HepG2 (cell line): ENCODE measurements at regions not wholly inside any gene's neighbourhood (a gene's known extent, or its start where the extent isn't known, plus 50 kb on each side); places are given as distances from the start of the nearest gene placed in this dataset.

Experiments used
- ATAC-seq: fragments of 200-7000 bp; cut with Tn5 transposase; 3 replicates; pipeline ENCODE4 v1.9.1; 2020; ENCODE audit warnings: mild to moderate bottlenecking, moderate library complexity
- BruUV-seq: library from RNA; stranded (reverse); fragments of 400-500 nt; replicated peaks from 2 replicates; lab custom pipeline; 2021; lab: Mats Ljungman, UMichigan
- CTCF ChIA-PET: fragments of 300-600 bp; formaldehyde crosslinking; extraction: SDS; loops from one replicate; lab custom pipeline; 2021; ENCODE audit warnings: low total read pairs, inconsistent platforms, low intra/inter-chr PET ratio; lab: Yijun Ruan, JAX
- POLR2A ChIA-PET: fragments of 350-600 bp; sonication (Branson Sonifier 250); formaldehyde crosslinking; loops from one replicate; lab custom pipeline; 2020; ENCODE audit warnings: antibody characterized with exemption, inconsistent platforms; lab: Yijun Ruan, JAX
- DNase-seq: peaks from one replicate; pipeline ENCODE4 v3.0.0-alpha.2; 2015; ENCODE audit warnings: low spot score
- FAIRE-seq: peaks from 3 replicates; lab custom pipeline; 2011; peaks lifted over from hg19 to GRCh38; lab: Jason Lieb, UNC
- H2AFZ ChIP-seq: one replicate; pipeline ENCODE4 v1.6.1; 2011; ENCODE audit warnings: low read length, inconsistent platforms
- H3K27ac ChIP-seq: fragments of 300-600 bp; 3 replicates; pipeline ENCODE4 v1.8.0; 2011; ENCODE audit warnings: mixed run types, mild to moderate bottlenecking, mixed read lengths, low read length, inconsistent platforms; ENCODE audit not compliant: insufficient read depth; ENCODE audit errors: extremely low read length
- H3K27me3 ChIP-seq, 2 experiments: fragments of 200-600 bp in 1 of 2; 2 replicates in 1 of 2; 3 replicates in 1 of 2; pipeline versions ENCODE4 v1.6.0 to v1.8.0; 2011; ENCODE audit warnings: low read length in 2 of 2, mild to moderate bottlenecking in 2 of 2, moderate library complexity in 2 of 2, inconsistent platforms in 1 of 2; ENCODE audit not compliant: insufficient read depth in 2 of 2, control insufficient read depth in 1 of 2
- H3K36me3 ChIP-seq, 2 experiments: fragments of 200-600 bp in 1 of 2; replicated peaks in 1 of 2; 2 replicates in 1 of 2; 3 replicates in 1 of 2; pipeline versions ENCODE4 v1.5.1 to v1.8.0; 2011; ENCODE audit warnings: low read length in 2 of 2, inconsistent platforms in 1 of 2; ENCODE audit not compliant: insufficient read depth in 2 of 2, control insufficient read depth in 1 of 2
- H3K4me1 ChIP-seq: 2 replicates; pipeline ENCODE4 v1.5.1; 2012; ENCODE audit warnings: low read length, inconsistent platforms; ENCODE audit not compliant: insufficient read depth
- H3K4me2 ChIP-seq: 2 replicates; pipeline ENCODE4 v1.6.0; 2011; ENCODE audit warnings: low read depth, low read length, inconsistent platforms
- H3K4me3 ChIP-seq, 3 experiments: fragments of 200-600 bp in 1 of 3; sonication (generic), shearing (Covaris generic) in 1 of 3; replicated peaks in 1 of 3; 2 replicates each; pipeline ENCODE4 v1.5.1; 2011 to 2016; ENCODE audit warnings: low read length in 3 of 3, inconsistent platforms in 2 of 3, low read depth in 2 of 3, mild to moderate bottlenecking in 2 of 3, control low read depth in 1 of 3, mixed read lengths in 1 of 3; ENCODE audit not compliant: insufficient read depth in 1 of 3
- H3K79me2 ChIP-seq: one replicate; pipeline ENCODE4 v1.6.1; 2011; ENCODE audit warnings: low read length, inconsistent platforms; ENCODE audit not compliant: insufficient read depth
- H3K9ac ChIP-seq: 2 replicates; pipeline ENCODE4 v1.6.0; 2011; ENCODE audit warnings: mild to moderate bottlenecking, low read depth, low read length, inconsistent platforms; ENCODE audit not compliant: insufficient read depth
- H3K9me3 ChIP-seq: 2 replicates; pipeline ENCODE4 v1.5.1; 2012; ENCODE audit warnings: mild to moderate bottlenecking, low read length
- H4K20me1 ChIP-seq: 2 replicates; pipeline ENCODE4 v1.6.0; 2011; ENCODE audit warnings: inconsistent platforms, mild to moderate bottlenecking, low read length, moderate library complexity; ENCODE audit not compliant: insufficient read depth
- CENPX ChIP-seq: sonication (generic); formaldehyde crosslinking; IDR thresholded peaks from 2 replicates; pipeline ENCODE4 v1.9.0; 2021; ENCODE audit warnings: mild to moderate bottlenecking, missing genetic modification reagents, moderate library complexity
- EHMT2 ChIP-seq: fragments of 200-600 bp; sonication (generic); IDR thresholded peaks from 2 replicates; pipeline ENCODE4 v1.7.0; 2017; ENCODE audit warnings: antibody characterized with exemption, low read depth, low read length, borderline replicate concordance
- MIER2 ChIP-seq: IDR thresholded peaks from 2 replicates; pipeline ENCODE4 v1.6.1; 2016; ENCODE audit warnings: missing biosample characterization, missing genetic modification reagents
- NFRKB ChIP-seq: fragments of 450-650 bp; IDR thresholded peaks from 2 replicates; pipeline ENCODE4 v1.6.1; 2017
- NFYC ChIP-seq: IDR thresholded peaks from 2 replicates; pipeline ENCODE4 v1.6.1; 2016; ENCODE audit warnings: missing genetic modification reagents, missing compliant biosample characterization
- ZNF674 ChIP-seq: sonication (generic); formaldehyde crosslinking; IDR thresholded peaks from 2 replicates; pipeline ENCODE4 v1.5.0; 2020; ENCODE audit warnings: low read depth, mild to moderate bottlenecking, missing genetic modification reagents
- WGBS: methylation state at CpG from one replicate; pipeline ENCODE4 v1.1.6; 2017; ENCODE audit warnings: low lambda C conversion rate; 5-methylcytosine and 5-hydroxymethylcytosine counted together
- in situ Hi-C: cut with HindIII; loops from 2 replicates; pipeline ENCODE4 v1.10.0; 2017; ENCODE audit warnings: low pct_unique_long_range_greater_than_20kb; ENCODE audit not compliant: extremely low pct_ligation_motif_present
- intact Hi-C: fragments of 100-400 bp; cut with micrococcal nuclease; formaldehyde crosslinking; loops from one replicate; pipeline ENCODE4 v1.10.0; 2022; ENCODE audit not compliant: unreplicated experiment
- TF ChIP-seq, protein P1 (sequence below): sonication (generic); formaldehyde crosslinking; IDR thresholded peaks from 2 replicates; pipeline ENCODE4 v1.9.0; 2021; ENCODE audit warnings: missing genetic modification reagents, borderline replicate concordance
- TF ChIP-seq, protein P2 (sequence below): sonication (generic); formaldehyde crosslinking; IDR thresholded peaks from 2 replicates; pipeline ENCODE4 v1.4.0; 2020; ENCODE audit warnings: missing genetic modification reagents
- TF ChIP-seq, protein P3 (sequence below): sonication (generic); formaldehyde crosslinking; IDR thresholded peaks from 2 replicates; pipeline ENCODE4 v1.4.0; 2020; ENCODE audit warnings: mild to moderate bottlenecking, missing genetic modification reagents
- TF ChIP-seq, protein P4 (sequence below): sonication (generic); formaldehyde crosslinking; IDR thresholded peaks from 2 replicates; pipeline ENCODE4 v1.5.0; 2020; ENCODE audit warnings: mild to moderate bottlenecking, missing genetic modification reagents

DNA sequence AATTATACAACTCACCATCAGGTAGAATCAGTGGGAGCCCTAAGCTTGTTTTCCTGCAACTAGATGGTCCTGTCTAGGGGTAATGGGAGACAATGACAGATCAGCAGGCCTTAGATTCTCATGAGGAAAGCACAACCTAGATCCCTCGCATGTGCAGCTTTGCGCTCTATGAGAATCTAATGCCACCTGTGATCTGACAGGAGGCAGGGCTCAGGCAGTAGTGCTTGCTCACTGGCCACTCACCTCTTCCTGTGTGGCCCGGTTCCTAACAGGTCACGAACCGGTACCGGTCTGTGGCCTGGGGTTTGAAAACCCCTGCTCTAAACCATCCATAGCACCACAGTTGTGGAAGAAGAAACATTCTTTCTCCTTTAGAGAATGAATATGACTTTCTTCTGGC, 242.8 kb upstream of the CXCR4 start:
- no peak for DNase-seq
- no peak overlapping the region for H3K9ac ChIP-seq
- ATAC-seq = no peak
- H3K9me3 ChIP-seq = no peaks in the 10 kb centered on the region
- no peaks in the 10 kb centered on the region for H3K4me1 ChIP-seq
- 55% methylated on average over 6 of the region's 6 CpGs for WGBS
- H3K4me2 ChIP-seq = no peak overlapping the region
- TF ChIP-seq, protein P1, sequence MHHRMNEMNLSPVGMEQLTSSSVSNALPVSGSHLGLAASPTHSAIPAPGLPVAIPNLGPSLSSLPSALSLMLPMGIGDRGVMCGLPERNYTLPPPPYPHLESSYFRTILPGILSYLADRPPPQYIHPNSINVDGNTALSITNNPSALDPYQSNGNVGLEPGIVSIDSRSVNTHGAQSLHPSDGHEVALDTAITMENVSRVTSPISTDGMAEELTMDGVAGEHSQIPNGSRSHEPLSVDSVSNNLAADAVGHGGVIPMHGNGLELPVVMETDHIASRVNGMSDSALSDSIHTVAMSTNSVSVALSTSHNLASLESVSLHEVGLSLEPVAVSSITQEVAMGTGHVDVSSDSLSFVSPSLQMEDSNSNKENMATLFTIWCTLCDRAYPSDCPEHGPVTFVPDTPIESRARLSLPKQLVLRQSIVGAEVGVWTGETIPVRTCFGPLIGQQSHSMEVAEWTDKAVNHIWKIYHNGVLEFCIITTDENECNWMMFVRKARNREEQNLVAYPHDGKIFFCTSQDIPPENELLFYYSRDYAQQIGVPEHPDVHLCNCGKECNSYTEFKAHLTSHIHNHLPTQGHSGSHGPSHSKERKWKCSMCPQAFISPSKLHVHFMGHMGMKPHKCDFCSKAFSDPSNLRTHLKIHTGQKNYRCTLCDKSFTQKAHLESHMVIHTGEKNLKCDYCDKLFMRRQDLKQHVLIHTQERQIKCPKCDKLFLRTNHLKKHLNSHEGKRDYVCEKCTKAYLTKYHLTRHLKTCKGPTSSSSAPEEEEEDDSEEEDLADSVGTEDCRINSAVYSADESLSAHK (CRISPR knock-in tag) = no peak
- no peak for TF ChIP-seq ZNF674 (CRISPR knock-in tag)
- no peak for TF ChIP-seq NFYC (CRISPR knock-in tag)
- no peak for TF ChIP-seq MIER2 (CRISPR knock-in tag)
- TF ChIP-seq, protein P2, sequence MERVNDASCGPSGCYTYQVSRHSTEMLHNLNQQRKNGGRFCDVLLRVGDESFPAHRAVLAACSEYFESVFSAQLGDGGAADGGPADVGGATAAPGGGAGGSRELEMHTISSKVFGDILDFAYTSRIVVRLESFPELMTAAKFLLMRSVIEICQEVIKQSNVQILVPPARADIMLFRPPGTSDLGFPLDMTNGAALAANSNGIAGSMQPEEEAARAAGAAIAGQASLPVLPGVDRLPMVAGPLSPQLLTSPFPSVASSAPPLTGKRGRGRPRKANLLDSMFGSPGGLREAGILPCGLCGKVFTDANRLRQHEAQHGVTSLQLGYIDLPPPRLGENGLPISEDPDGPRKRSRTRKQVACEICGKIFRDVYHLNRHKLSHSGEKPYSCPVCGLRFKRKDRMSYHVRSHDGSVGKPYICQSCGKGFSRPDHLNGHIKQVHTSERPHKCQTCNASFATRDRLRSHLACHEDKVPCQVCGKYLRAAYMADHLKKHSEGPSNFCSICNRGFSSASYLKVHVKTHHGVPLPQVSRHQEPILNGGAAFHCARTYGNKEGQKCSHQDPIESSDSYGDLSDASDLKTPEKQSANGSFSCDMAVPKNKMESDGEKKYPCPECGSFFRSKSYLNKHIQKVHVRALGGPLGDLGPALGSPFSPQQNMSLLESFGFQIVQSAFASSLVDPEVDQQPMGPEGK = no peak
- TF ChIP-seq, protein P3, sequence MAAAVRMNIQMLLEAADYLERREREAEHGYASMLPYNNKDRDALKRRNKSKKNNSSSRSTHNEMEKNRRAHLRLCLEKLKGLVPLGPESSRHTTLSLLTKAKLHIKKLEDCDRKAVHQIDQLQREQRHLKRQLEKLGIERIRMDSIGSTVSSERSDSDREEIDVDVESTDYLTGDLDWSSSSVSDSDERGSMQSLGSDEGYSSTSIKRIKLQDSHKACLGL (CRISPR knock-in tag) = no peak
- TF ChIP-seq CENPX (CRISPR knock-in tag) = no peak
- no peak for TF ChIP-seq EHMT2
- TF ChIP-seq, protein P4, sequence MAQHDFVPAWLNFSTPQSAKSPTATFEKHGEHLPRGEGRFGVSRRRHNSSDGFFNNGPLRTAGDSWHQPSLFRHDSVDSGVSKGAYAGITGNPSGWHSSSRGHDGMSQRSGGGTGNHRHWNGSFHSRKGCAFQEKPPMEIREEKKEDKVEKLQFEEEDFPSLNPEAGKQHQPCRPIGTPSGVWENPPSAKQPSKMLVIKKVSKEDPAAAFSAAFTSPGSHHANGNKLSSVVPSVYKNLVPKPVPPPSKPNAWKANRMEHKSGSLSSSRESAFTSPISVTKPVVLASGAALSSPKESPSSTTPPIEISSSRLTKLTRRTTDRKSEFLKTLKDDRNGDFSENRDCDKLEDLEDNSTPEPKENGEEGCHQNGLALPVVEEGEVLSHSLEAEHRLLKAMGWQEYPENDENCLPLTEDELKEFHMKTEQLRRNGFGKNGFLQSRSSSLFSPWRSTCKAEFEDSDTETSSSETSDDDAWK (CRISPR knock-in tag) = no peak
- no peak for TF ChIP-seq NFRKB
- FAIRE-seq = no peak
- no peak overlapping the region for H3K4me3 ChIP-seq
- no peak overlapping the region for H3K27ac ChIP-seq
- H3K27me3 ChIP-seq = 0 out of 5 replicates have a peak, but pooled peaks cover 0 to 4% of the 10 kb centered on the region in 2 experiments
- intact Hi-C loops = no loop called here
- H2AFZ ChIP-seq = no peak overlapping the region
- in situ Hi-C loops = no loop called here
- no peaks in the 10 kb centered on the region for H3K36me3 ChIP-seq
- H4K20me1 ChIP-seq = no peaks in the 10 kb centered on the region
- POLR2A ChIA-PET = no interaction called here
- CTCF ChIA-PET = no interaction called here
- H3K79me2 ChIP-seq = no peaks in the 10 kb centered on the region
- BruUV-seq = no TSS peak
